Mucosa of descending colon (tissue), 3 donors: ENCODE measurements at regions not wholly inside any gene's neighbourhood (a gene's known extent, or its start where the extent isn't known, plus 50 kb on each side); places are given as distances from the start of the nearest gene placed in this dataset.

Experiments
- ATAC-seq: fragments of 200-7000 bp; cut with Tn5 transposase; one replicate; pipeline ENCODE4 v1.9.1; 2020; ENCODE audit warnings: mild to moderate bottlenecking, moderate library complexity
- DNase-seq, 3 donors: peaks; one replicate each; pipeline ENCODE4 v3.0.0-alpha.2; 2020
- H3K36me3 ChIP-seq: fragments of 200-600 bp; one replicate; pipeline ENCODE4 v1.8.0; 2021; ENCODE audit warnings: low read depth, mild to moderate bottlenecking
- H3K4me1 ChIP-seq: fragments of 200-600 bp; one replicate; pipeline ENCODE4 v1.8.0; 2021; ENCODE audit warnings: low read depth, mild to moderate bottlenecking
- H3K4me3 ChIP-seq: fragments of 200-600 bp; one replicate; pipeline ENCODE4 v1.8.0; 2021; ENCODE audit warnings: mild to moderate bottlenecking
- H3K9me3 ChIP-seq: fragments of 200-600 bp; one replicate; pipeline ENCODE4 v1.8.0; 2021; ENCODE audit warnings: mild to moderate bottlenecking
- CTCF ChIP-seq: fragments of 200-600 bp; IDR thresholded peaks from one replicate; pipeline ENCODE4 v1.8.0; 2022; ENCODE audit warnings: antibody characterized with exemption, mild to moderate bottlenecking
- intact Hi-C, 2 donors: fragments of 100-400 bp; cut with DNase I in 1 of 2; cut with micrococcal nuclease in 1 of 2; formaldehyde crosslinking; loops; one replicate each; pipeline versions ENCODE4 v1.11.0 to v1.11.1; 2022; cut with DNase I, micrococcal nuclease
- donor health status: DM: no; HTN: no; CAD: no; lungs with moderate emphysema.
- donor health status: DM: no; HTN: no; CAD: no.
- donor health status: DM: no; HTN: yes; CAD: no.

DNA sequence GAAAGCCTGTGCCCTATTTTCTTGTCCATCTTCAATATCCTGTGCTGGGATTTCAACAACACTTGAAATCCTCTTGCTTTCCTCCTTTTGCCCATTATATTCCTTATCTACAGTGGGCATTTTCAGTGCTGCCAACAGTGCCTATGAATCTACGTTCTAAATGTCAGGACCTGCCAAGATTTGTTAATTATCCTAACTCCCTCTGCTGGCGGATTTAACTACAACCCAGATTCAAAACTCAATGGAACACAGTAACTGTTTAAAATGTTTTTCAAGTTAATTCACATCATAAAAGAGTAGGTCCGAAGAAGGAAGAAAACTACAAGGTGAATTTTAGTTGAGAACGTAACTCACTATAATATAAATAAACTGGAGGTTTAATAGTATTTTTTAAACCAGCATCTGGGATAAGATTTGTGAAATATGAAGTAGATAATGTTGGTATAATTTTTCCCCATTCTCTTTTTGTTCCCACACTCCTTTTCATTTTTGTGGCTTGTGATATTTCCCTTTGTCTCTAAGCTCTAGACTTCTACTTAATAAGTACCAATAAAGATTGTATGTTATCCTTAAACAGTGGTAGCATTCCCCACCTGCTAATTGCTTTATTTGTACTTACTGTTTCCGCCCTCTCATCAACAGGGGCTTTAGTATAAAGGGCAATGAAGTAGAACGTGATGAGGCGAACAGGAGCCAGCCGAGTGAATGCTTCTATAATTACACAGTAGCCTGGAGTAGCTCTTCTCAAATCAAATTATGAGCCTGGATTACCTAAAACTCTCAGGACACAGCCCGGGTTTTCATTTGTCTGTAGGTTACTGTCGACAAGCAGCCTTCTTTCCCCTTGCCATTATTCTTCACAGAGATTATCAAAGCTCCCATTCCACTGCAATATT is 302.5 kb upstream of the ATP11B start:
- ATAC-seq (peak; percentile 46), DNase-seq (peak in 1 of 3 donors; percentile 64)
- Histone ChIP-seq H3K4me3 (no peak overlapping the region), H3K36me3 (no peaks in the 10 kb centered on the region), H3K9me3 (no peaks in the 10 kb centered on the region), H3K4me1 (no peaks in the 10 kb centered on the region)
- intact Hi-C loops = no loop called here
- no peak for TF ChIP-seq CTCF

- peak; percentile 63 for ATAC-seq
- TF ChIP-seq CTCF = no peak
- intact Hi-C loops = no loop called here
Observed at GRCh38 chr3:182491577-182491976, 301.7 kb upstream of the ATP11B start.

GRCh38 chr3:182492536-182492935 is 300.8 kb upstream of the ATP11B start:
- no peak overlapping the region for H3K4me3 ChIP-seq
- no peaks in the 10 kb centered on the region for H3K36me3 ChIP-seq
- no peak for DNase-seq
- no peak for TF ChIP-seq CTCF
- no peak for ATAC-seq
- intact Hi-C loops = no loop called here
- no peaks in the 10 kb centered on the region for H3K4me1 ChIP-seq
- H3K9me3 ChIP-seq = no peaks in the 10 kb centered on the region

More at GRCh38 chr3:182491577-182491976, 301.7 kb upstream of the ATP11B start:
- no peak for DNase-seq
- H3K4me3 ChIP-seq = no peak overlapping the region
- no peaks in the 10 kb centered on the region for H3K36me3 ChIP-seq
- no peaks in the 10 kb centered on the region for H3K4me1 ChIP-seq
- no peaks in the 10 kb centered on the region for H3K9me3 ChIP-seq

DNA sequence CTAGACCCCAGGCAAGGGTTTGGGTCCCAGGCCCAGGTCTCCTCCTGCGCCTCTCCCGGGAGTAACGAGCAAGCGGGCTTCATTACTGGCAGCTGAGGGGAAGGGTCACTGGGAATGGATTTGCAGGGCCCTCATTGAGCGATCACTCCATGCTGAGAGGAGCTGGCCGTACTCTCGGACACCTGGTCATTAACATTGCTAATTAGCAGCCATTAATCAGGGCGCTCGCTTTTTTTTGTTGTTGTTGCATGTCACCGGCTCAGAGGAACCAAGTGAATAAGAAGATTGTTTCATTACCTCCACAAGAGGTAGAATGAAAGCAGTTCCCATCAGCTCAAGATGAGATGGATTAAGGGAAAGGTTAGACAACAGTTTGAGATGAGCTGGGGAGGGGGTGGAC is 293.0 kb upstream of the ATP11B start:
- Histone ChIP-seq H3K9me3 (no peaks in the 10 kb centered on the region), H3K36me3 (no peaks in the 10 kb centered on the region), H3K4me1 (no peaks in the 10 kb centered on the region), H3K4me3 (no peak overlapping the region)
- no peak for TF ChIP-seq CTCF
- DNase-seq = no peak
- ATAC-seq = no peak
- intact Hi-C loops = no loop called here

- H3K9me3 ChIP-seq = no peaks in the 10 kb centered on the region
- no peak overlapping the region for H3K4me3 ChIP-seq
- H3K36me3 ChIP-seq = no peaks in the 10 kb centered on the region
- intact Hi-C loops = no loop called here
- no peak for ATAC-seq
- no peak for TF ChIP-seq CTCF
- no peaks in the 10 kb centered on the region for H3K4me1 ChIP-seq
- DNase-seq = no peak
Observed at GRCh38 chr3:182501856-182502255, 291.4 kb upstream of the ATP11B start.
